ENCODE measurements at regions not wholly inside any gene's neighbourhood (a gene's known extent, or its start where the extent isn't known, plus 50 kb on each side); places are given as distances from the start of the nearest gene placed in this dataset.

GRCh38 chr7:142583446-142583845 lies 165.8 kb upstream of the PRSS1 start:
- no peak for TF ChIP-seq CTCF (conservative IDR thresholded peaks at IDR 0.05 in 1 of 2, IDR thresholded peaks at IDR 0.05 in 1 of 2; ENCODE audit: low read depth in 1 of 2, low read length in 2 of 2)
- TF ChIP-seq EZH2 (IDR thresholded peaks at IDR 0.05; ENCODE audit: low read length, missing control alignments): no peak
